NCI-H82 treated with DMSO at 0.1 percent for 48 hours (cell line): ENCODE measurements at regions not wholly inside any gene's neighbourhood (a gene's known extent, or its start where the extent isn't known, plus 50 kb on each side); places are given as distances from the start of the nearest gene placed in this dataset.

Source experiments
- DNase-seq: peaks from one replicate; lab custom pipeline; 2025; ENCODE audit not compliant: unreplicated experiment; lab: John Stamatoyannopoulos, UW

DNA sequence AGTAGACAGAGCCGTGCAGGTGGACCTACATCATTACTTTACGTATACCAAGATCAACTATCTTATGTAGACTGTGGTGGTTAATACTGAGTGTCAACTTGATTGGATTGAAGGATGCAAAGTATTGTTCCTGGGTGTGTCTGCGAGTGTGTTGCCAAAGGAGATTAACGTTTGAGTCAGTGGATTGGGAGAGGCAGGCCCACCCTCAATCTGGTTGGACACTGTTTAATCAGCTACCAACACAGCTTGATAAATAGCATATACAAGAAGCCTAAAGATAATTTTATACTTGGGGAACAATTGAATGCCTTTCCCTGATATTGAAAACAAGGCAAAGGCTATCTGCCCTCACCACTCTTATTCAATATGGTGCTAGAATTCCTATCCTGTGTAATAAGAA lies 604.2 kb upstream of the ZEB2 start:
- DNase-seq = no peak

DNA sequence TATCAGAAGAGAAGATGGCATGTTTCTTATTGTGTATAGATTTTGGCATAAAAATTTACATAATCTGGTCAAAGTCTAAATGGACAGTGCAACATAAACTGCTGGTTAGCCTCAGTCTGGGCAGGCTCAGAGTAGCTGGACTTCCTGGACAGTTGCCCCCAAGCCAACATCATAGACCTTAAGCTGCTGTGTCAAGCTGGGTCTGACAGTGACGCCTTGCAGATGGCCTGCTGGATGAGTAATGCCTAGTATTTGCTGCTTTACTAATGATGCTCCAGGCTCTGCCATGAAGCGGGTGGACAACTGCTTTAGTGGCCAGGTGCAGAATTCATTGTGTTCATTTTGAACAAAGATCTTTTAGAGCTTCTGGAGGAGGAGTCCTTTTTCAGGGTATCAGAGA lies 603.7 kb upstream of the ZEB2 start:
- DNase-seq = no peak

DNA sequence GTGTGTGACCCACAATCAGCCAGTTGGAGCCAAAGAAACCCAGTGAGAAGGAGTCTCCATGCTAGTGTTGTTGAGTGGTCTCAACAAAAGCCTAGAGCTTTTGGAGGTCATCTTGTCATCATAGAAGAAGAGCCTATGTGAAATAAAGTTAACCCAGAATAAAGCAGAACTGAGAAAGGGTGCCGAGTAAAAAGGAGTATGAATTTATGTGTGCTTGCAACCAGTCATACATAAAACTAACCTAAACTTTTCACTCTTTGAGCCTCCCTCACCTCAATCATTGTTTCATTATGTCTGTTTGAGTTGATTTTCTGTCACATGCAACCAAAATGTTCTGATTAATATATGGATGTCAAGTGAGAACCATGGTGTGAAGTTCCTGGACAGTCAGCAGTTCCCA lies 599.3 kb upstream of the ZEB2 start:
- DNase-seq = no peak

DNA sequence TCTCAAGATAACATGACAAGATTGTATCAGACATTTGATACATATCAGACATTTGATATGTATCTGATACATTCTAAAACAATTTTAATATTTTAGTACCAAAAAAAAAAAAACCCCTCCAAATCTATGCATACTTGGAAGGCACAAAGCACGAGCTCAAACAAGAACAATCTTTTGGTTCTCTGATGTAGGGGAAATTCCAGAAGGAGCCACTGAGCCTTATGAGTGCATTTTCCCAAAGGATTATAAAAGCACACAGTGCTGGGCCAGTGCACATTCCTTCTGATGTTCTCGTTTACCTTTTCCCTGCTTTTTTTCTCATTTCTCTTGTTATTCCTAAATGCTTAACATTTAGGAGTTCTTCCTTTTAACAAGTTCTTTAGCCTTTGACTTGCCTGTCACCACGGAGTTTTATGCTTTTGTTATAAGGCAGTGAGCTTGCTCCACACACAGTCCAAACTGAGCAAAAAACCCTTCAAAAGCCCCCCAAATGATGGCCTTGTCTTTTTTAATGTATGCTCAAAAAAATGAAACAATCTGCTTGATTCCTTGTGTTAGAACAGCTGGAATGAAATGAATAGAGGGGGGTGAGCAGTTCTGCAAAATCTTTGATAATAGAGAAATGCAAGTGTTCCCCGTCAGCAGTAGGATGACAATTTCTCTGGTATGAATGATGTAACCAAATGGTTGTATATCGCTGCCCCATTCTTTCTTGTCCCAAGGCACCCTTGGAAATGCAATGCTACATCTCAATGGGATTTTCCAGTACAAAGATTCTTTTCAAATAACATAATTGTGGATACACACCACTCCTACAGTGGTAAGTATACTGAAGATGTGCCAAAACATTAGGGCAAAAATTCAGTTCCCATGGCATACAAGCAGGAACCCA lies 597.2 kb upstream of the ZEB2 start:
- no peak for DNase-seq

DNA sequence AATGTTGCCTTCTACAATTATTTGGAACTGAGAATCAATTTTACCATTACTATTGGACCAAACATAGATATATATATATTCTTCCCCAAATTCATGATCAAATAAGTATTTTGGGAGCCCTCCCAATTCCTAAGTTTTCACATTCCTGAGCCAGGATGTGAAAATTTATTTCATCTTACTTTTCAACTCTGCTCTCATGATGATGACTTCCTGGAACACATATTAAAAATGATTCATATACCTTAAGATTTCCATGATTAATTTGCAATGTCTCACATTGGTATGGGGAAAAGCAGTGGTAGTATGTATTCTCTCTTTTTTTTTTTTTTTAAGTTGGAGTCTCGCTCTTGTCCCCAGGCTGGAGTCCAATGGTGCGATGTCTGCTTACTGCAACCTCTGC lies 596.1 kb upstream of the ZEB2 start:
- DNase-seq = no peak

DNA sequence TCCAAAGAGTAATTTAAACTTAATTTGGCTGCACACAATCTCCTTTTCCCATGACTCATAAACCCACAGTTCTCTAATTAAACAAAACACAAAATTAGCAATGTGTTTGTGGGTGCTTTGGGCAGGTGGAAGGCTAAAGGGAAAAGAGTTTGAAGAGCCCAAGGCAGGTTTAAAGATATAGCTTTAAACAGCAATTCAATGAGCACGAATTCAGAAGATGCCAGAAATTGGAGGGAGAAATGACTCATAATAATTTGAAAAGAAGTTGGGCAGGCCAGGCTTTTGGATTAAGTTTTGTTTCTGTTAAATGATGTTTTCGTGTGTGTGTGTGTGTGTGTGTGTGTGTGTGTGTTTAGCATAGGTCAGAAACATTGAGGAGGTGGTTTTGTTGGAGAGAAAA lies 594.8 kb upstream of the ZEB2 start:
- no peak for DNase-seq

DNA sequence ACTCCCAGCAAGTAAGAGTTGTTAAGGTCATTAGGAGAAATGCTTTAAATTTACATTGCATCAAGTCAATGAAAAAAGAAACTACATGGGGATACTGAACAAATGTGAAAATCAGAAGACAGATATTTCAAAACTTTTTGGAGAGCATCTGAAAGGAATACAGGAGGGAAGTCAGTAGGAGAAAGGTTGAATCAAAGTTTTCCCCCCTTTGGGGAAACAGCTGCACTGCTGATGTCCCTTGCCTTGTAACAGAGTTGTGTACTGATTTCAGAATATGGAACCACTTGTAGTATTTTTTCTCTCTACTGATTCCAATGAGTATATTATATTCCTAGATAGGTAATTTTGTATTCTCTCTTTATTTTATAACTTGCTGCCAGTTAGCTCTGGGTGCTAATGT lies 592.5 kb upstream of the ZEB2 start:
- DNase-seq = no peak

DNA sequence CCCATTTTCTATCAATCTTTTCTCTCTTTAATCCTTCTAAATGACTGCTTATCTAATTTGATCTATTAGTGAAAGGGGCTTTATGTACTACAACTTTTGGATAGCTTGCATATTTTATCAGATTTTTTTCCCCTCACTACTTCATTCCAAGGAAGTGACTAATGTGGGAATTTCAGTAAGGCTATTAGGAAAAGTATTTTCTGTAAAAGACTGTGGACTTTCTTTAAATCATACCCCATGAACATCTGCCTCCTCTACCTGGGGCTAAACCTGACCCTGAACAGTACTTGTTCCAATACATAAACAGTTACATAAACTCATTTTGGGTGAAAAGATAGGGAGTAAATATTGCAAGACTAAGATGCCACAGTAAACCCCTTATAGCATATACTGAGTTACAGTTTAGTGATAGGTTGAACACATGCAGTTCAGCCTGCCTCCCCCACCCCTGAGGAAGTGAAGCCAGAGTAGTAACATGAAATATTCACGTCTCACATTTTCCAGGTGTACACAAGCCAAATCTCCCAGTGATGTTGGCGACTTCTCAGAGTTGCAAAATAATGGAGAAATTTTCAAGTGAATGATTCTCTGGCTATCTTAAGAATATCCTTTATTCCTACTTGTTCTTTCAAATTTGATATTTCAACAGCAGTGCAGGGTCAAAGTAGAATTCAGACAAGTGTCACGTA lies 590.9 kb upstream of the ZEB2 start:
- DNase-seq = no peak

DNA sequence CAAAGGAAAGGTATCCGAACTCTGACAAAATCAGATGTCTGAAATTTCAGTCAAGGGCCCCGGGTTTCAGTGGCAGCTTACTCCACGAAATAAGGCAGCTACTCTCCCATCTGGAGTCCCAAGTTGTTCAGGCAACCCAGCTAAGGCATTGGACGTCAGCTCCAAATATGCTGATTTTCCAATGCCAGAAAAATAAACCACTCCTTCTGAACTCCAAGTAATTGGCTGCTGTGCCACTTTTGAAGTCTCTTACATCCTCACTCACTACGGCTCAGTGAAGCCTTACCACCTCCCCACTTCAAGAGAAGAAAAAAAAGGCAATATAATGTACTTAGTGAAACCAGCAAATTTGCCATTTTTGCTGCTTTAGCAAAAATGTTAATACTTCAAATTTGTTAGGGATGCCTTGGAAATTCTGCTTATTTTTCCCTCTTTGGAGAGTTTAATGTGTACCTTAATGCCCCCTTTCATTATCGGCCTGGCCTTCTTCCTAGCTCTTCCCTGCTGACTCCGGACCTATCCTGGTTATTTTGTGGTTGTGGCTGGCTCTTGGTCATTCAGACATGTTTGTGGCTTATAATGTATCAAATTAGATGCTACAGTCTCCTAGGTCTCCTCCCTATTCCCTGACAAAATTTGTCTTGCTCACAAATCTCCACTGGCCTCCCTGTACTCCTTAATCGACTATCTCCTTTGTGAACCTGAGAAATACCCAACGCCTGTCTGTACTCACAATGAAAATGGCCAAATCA lies 589.2 kb upstream of the ZEB2 start:
- no peak for DNase-seq

DNA sequence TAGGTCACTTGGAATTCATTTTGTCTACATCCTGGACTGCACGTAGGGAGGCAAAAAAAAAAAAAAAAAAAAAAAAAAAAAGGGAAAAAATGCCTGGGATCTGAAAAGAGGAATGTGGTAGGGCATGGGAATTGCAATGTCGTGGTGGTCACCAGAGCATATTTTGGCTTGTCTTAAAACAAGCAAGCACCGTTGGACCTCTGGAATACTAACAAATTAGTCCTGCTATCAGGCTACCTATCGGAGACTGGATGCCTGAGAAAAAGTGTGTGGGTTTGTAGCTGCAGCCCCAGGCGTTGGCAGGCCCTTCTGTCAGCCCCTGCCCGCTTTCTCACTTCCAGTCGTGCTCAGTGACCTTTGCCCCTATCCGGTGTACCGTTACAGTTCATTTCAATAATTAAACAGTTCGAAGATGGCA lies 588.5 kb upstream of the ZEB2 start:
- no peak for DNase-seq

DNA sequence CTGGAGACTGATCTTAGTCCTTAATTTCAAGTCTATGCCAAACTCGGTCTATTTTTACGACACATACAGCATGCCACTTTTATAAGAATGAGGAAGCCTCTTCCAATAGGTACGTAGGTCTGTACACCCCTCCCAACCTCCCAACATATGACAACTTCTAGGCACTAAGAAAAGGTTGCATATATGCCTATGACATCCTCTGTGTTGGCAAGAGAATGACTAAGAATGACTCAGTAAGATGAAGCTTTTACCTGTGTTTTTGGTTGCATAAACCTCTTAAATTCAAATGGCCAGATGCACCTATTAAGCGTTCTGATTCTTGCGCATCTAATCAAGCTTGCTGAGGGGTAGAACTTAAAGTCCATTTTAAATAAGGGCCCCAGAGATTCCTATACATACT lies 586.4 kb upstream of the ZEB2 start:
- DNase-seq = no peak

DNA sequence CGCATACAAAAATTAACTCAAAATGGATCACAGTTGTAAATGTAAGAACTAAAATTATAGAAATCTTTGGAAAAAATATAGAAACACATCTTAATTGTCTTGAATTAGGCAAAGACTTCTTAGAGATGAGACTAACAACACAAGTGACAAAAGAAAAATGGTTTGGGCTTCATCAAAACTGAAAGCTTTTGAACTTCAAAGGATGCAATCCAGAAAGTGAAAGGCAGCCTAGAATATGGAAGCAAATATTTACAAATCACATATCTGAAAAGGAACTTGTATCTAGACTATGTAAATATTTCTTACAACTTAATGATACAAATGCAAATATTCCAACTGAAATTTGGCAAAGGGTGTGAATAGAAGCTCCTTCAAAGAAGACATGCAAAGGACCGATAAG lies 582.8 kb upstream of the ZEB2 start:
- DNase-seq = no peak

DNA sequence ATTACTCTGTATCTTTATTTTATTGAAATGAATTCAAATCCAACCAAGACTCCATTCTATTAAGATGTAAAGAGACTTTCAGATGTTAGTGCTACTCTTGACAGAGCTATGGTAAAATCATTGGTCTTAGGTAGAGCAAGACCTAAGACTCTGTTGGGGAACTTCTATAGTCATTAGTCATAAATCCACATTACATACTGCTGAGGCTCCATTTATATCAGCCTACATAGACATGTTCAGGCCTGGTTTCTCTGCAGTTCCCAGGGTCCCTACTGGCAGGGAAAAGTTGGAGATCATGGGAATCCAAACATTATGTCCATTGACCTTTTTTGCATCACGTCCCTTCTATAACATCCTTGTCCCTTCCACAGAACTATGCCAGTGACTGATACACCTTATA lies 580.4 kb upstream of the ZEB2 start:
- DNase-seq = no peak

DNA sequence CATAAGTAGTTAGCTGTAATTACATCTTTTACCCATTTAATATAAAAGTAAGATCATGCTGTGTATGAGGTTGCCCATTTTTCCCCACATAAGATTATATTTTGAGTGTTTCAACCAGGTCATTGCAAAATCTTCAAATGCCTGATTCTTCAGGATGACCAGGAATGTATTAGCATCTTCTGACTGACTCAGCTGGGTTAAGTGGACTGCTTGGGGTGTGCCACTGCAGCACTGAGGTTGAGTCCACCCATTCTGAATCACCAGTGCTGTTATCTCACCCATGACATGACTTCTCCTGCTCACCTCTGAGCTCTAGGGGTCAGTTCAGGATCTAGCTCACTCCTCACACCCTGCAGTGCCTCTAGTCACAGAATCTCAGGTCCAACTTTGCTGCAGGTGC lies 576.7 kb upstream of the ZEB2 start:
- DNase-seq = no peak

DNA sequence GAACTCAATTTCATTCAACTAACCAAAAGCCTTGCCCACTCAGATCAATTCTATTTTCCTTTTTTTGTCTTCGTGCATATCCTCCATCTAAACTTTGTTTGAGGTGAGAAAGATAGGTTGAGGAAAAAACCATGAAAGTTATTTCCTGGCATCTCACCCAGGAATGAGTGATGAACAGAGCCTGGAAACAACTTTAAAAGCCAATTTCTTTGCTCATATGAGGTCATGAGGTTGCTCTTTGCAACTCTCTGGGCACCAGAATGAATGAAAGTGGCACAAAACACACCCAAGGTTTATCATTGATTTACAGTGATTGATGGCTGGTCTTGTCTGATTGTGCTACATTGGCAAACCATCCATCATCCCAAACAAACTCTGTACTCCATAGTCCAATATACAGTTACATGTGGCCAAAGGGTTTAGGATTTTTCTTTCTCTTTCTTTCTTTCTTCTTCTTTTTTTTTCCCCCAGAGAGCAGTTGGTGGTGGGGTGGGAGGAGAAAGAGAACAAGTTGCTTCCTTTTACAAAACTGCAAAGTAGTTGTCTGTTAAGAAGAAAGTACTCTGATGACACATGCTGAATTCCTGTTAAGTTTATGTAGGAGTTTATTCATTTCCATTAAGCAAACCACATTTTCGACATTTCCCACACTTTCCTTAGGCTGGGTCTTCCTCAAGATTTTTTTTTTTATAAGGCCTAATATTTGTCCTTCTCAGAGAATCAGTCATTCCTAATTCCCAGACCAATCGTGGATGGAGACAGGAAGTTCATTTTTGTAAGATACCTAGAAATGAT lies 575.9 kb upstream of the ZEB2 start:
- no peak for DNase-seq

DNA sequence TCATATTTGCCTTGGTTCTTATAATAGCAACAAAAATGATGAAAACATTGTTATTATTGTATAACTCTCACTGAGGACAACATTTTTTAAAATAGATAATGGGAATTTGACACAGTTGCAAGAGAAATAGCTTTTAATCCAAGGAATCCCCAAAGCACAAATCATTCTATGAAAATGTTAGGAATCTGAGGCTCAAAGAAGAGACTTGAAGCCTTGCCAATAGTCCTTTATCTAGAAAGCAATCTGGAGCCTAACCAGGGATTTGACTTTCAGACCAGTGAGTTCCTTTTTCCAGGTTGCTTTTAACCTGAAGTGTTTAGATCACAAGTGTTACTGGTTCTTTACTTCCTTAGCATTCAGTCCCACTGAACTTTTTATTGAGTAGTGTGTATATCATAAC lies 574.5 kb upstream of the ZEB2 start:
- DNase-seq = no peak

DNA sequence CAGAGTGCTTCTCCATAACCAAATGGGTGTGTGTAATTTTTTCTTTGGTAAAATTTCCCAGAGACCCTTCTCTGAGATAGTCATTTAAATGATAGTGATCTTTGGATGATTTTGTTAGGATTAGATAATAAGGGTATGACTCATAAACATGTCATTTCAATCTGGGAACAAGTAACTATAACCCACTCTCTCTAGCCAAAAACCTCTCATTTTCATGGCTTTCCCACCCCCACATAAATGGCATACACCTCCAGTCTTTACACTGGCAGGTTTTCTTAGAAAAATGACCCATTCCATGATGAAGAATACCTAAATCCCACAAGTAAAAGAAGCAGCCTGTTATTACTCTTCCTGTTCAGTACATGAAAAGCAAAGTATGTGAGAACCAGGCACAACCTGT lies 572.0 kb upstream of the ZEB2 start:
- DNase-seq = no peak

DNA sequence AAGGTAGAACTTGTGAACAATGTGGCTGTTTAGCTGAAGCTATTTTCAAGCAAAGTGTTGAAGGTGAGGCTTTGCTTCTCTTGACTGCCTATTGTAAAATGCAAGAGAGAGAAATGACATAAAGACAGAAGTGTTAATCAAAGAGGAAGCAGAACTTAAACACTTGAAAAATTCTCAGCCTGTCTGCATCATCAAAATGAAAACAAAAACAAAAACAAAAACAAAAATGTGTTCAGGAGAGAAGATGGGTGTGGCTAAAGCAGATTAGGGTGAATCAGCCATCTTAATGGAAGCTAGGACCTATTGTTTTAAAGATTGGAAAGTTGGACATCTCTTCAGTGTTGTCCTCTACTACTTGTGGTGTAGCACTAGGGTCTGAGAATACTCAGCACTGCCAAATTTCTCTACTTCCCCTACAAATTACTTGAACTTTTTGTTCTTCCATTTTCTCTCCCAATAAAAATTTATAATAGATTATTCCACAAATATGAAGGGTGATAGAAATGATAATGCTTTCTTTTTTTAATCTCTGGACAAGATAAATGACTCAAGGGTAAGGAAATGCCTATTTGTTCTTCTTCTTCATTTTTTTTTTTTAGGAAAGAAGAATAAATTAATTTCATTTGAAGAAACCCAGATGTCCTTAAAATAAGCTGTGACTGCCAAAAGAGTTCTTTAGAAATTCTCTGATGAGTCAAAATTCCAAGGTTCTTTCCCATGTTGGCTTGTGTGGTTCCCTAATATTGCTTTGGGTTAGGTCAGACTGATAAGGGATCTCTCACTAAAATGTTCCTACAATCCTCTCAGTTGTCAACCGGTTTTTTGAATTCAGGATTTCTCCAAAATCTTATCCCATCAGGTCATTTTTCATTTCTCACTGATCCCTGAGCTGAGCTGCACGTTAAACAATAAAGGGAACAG lies 571.2 kb upstream of the ZEB2 start:
- no peak for DNase-seq

DNA sequence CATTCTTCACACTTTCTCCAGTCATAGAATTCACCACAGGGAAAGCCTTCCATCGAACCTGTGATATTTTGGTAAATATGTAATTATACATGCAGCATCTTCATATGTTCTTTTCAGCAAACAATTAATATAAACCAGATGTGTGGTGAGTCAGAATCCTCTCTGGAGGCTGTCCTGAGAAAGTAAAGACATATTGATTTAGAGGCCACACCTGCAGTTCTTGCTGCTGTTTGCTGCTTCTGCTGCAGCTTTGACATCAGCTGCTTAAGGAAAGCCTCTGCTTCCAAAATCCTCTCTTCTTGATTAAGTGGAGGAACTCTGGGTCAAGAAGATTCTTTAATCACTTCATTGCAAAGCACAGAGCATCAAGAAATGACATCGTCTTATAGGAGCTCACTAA lies 568.8 kb upstream of the ZEB2 start:
- no peak for DNase-seq

DNA sequence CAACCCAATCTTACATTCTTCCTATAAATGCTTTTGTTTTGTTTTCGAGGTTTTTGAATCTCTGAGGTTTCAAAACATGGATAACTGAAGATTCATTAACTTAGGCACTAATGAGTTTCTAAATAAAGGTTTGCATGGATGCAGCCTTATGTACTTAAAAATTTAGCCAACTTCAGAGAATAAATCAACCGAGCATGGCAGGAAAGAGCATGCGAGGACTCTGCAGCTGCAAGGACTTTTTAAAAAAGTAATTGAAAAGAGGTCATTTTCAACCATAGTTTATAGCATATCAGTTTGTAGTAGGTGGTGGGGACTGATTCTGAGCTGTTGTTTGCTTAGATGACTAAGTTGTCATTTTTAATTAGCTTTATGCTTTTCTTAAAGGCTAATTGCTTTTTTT lies 567.0 kb upstream of the ZEB2 start:
- DNase-seq = no peak
